NCI-H460 (cell line): ENCODE measurements at regions not wholly inside any gene's neighbourhood (a gene's known extent, or its start where the extent isn't known, plus 50 kb on each side); places are given as distances from the start of the nearest gene placed in this dataset.
"Not testable (repeated sequence)": the region's sequence is repeated elsewhere in the genome, so short reads cannot be mapped to it uniquely, and the experiment has no call there.

ENCODE experiments used
- DNase-seq: peaks from one replicate; pipeline ENCODE4 v3.0.0-alpha.2; 2016; ENCODE audit warnings: low read depth; ENCODE audit errors: extremely low read depth

GRCh38 chr3:188022902-188023301 lies 131.1 kb upstream of the LPP start:
- not testable (repeated sequence) for DNase-seq

GRCh38 chr3:188025555-188025954 lies 128.4 kb upstream of the LPP start:
- no peak for DNase-seq

- DNase-seq, result no peak
These were observed 127.6 kb upstream of the LPP start for GRCh38 chr3:188026191-188026968.

GRCh38 chr3:188031121-188031520 lies 122.8 kb upstream of the LPP start:
- no peak for DNase-seq

- DNase-seq, result no peak
These were observed 119.0 kb upstream of the LPP start for GRCh38 chr3:188034989-188035388.

- DNase-seq, result no peak
These were observed 117.4 kb upstream of the LPP start for GRCh38 chr3:188036375-188037194.

- DNase-seq, result peak; percentile 21
These were observed 116.7 kb upstream of the LPP start for GRCh38 chr3:188037195-188037718.

- DNase-seq, result no peak
These were observed 115.9 kb upstream of the LPP start for GRCh38 chr3:188037965-188038581.

- DNase-seq, result no peak
These were observed 112.8 kb upstream of the LPP start for GRCh38 chr3:188041193-188041592.

- DNase-seq, result no peak
These were observed 112.1 kb upstream of the LPP start for GRCh38 chr3:188041895-188042294.

- no peak for DNase-seq
These were observed 111.5 kb upstream of the LPP start for GRCh38 chr3:188042466-188042865.

GRCh38 chr3:188043891-188044290 lies 110.1 kb upstream of the LPP start:
- no peak for DNase-seq

GRCh38 chr3:188046561-188047211 lies 107.3 kb upstream of the LPP start:
- no peak for DNase-seq

GRCh38 chr3:188047536-188047935 lies 106.4 kb upstream of the LPP start:
- no peak for DNase-seq

GRCh38 chr3:188049606-188050530 lies 104.1 kb upstream of the LPP start:
- no peak for DNase-seq

- no peak for DNase-seq
These were observed 102.2 kb upstream of the LPP start for GRCh38 chr3:188051801-188052168.

GRCh38 chr3:188052169-188053035 lies 101.6 kb upstream of the LPP start:
- DNase-seq, result no peak

- DNase-seq, result no peak
These were observed 101.0 kb upstream of the LPP start for GRCh38 chr3:188053036-188053340.
